A172 (cell line): ENCODE measurements at regions not wholly inside any gene's neighbourhood (a gene's known extent, or its start where the extent isn't known, plus 50 kb on each side); places are given as distances from the start of the nearest gene placed in this dataset.

ENCODE experiments used
- DNase-seq: peaks from one replicate; pipeline ENCODE4 v3.0.0-alpha.2; 2015; ENCODE audit warnings: low spot score

GRCh38 chr12:125271892-125272291 is 206.7 kb downstream of the AACS start:
- DNase-seq = no peak

GRCh38 chr12:125272383-125272933 is 207.2 kb downstream of the AACS start:
- no peak for DNase-seq

GRCh38 chr12:125276567-125276966 is 211.3 kb downstream of the AACS start:
- DNase-seq = no peak

GRCh38 chr12:125280482-125281377 is 215.5 kb downstream of the AACS start:
- no peak for DNase-seq

DNA sequence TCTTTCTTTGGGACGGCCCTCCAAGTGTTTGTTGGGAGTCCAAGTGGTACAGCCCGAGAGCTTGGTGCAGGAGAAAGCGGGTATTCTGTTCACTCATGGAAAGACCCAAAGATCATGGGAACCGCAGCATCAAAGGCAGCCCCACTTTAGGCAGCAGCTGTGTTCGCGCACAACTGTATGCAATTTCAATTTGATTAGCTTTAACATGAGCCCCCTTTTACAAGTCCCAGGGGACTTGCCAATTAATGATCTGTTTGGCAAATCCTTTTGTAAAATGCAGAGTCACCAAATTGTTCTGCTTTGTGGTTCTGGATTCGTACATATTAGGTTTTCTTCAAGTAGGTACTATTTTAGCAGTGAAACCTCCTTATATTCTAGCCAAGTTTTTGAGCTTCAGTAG is 217.7 kb downstream of the AACS start:
- no peak for DNase-seq

GRCh38 chr12:125283521-125283920 is 218.3 kb downstream of the AACS start:
- no peak for DNase-seq

DNA sequence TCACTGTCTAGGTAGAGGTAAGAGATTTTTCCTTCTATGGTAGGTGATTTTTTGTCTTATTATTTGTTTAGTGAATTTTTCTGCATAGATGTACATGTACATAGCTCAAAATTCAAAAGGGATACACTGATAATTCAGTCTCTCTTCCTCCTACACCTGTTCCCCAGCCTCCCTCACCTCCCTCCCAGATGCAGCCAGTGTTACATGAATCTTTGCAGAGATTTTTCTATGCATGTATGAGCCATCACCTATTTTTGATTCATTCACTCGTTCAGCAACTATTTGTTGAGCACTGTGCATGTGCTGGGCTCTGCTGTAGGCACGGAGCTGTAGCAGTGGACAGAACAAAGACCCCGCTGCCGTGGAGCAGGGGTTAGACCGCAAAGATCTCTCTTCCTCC is 218.9 kb downstream of the AACS start:
- no peak for DNase-seq

DNA sequence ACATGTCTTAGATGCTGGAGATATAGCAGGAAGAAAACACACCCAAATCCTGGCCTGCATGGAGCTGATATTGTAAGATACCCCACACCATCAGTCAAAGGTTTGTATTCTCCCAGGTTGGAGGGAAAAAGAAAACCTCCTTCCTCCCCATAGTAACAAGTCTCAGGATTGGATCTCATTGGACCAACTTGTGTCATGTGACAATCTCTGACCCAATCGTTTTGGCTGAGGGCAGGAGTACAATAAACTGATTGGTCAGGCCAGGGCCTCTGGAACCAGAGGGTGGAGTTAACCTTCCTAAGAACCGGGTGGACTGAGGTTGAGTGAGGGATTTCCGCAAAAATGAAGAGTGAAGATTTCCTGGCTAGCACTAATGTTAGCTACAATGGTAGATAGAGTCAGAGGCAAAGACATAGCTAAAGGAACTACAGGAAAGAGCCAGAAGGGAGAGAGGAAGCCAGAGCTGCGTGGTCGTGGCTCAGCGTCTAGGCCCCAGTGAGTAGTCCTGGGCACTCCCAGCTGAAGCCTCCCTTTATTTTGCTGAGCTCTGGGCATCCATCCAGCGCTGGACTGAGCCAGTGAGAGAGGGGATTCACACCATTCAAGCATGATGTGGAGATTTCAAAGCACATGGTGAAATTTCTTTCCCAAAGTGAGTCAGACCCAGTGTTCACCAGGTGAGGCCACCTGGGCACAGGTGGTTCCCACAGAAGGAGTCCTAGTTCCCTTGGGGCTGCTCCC is 219.9 kb downstream of the AACS start:
- no peak for DNase-seq

- DNase-seq = no peak
Measured at GRCh38 chr12:125286005-125286727, 220.9 kb downstream of the AACS start.

- no peak for DNase-seq
Measured at GRCh38 chr12:125287155-125287847, 222.1 kb downstream of the AACS start.

GRCh38 chr12:125288931-125289928 is 224.0 kb downstream of the AACS start:
- no peak for DNase-seq

GRCh38 chr12:125289970-125290369 is 224.7 kb downstream of the AACS start:
- DNase-seq = no peak

DNA sequence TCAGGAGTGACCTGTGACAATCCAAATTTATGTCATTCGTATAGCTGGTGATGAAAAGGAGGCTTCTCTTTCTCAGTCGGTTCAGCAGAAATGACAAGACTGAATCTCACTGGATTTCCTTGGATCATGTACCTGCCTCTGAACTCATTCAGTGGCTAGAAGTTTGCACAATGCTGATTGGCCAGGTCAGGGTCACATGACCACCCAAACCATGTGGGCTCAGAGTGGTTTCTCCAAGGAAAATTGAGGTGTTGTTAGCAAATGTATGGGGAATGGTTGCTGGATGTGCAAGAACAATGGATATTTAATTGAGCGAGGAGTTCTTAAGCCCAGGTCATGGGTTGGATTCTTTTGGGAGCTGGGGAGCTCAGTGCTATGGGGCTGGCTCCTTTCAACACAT is 227.5 kb downstream of the AACS start:
- DNase-seq = no peak

DNA sequence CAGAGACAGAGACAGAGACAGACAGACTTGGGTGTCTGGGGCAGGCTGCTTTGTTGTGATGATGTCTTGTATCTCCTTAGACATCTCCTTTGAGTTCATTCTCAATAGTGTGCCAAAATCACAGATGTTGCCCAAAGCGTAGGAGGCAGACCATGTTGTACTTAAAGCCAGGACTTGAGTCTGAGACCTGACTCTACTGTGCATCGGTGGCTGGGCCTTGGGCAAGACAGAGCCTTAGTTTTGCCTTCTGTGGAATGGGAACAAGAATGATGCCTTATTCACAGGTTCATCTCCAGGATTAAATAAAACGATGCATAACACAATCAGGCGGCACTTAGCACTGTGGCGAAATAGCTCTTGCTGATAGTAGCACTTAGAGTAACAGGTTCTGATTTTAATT is 230.3 kb downstream of the AACS start:
- no peak for DNase-seq

DNA sequence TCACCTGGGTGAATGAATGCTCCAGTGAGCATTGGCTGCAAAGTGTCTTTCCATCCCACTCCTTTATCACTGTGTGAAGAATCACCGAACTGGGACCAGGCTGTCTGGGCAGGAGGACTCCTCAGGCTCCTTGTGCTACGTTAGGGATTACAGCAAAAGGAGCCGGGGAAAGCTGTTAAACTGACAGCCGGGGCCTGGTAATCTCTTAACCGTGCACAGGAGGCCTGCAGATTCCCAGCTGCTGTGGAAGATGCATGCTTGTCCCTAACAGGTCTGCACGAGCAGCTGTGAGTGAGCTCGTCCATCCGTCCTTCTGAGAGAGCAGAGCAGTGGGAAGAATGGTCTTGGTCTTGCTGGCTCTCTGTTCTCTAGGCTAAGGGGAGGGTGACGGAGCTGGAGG is 231.5 kb downstream of the AACS start:
- DNase-seq = no peak

DNA sequence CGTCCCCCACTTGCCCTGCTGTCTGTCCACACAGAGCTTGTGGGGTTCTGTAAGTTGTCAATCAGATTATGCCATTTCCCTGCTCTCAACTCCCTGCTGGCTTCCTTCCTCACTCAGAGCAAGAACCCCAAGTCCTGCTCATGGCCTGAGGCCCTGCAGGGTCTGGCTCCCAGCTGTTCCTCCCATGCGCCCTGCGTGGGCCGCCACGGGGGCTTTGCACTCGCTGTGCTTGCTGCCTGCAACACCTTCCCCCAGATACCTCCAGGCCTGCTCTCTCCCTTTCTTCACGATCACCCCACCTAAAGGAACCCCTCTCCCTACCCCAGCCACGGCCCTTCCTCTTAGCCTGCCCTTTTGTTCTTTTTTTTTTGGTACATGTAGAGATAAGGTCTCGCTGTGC is 234.6 kb downstream of the AACS start:
- no peak for DNase-seq

DNA sequence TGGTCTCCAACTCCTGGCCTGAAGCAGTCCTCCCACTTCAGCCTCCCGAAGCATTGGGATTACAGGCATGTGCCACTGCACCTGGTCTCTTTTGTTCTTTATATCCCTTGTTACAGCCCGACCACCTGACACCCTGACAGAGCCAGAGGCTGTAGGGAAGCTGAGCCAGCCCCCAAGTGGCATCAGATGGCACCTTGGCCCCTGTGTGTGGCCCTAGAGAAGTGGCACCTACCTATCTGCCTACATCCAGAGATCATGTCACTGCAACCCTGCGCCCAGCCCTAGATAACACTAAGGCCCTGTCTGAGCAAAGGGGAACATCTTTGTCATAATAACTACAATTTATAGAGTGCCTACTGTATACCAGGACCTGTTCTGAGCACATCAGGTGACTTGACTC is 235.0 kb downstream of the AACS start:
- no peak for DNase-seq

- no peak for DNase-seq
Measured at GRCh38 chr12:125303337-125303736, 238.1 kb downstream of the AACS start.

DNA sequence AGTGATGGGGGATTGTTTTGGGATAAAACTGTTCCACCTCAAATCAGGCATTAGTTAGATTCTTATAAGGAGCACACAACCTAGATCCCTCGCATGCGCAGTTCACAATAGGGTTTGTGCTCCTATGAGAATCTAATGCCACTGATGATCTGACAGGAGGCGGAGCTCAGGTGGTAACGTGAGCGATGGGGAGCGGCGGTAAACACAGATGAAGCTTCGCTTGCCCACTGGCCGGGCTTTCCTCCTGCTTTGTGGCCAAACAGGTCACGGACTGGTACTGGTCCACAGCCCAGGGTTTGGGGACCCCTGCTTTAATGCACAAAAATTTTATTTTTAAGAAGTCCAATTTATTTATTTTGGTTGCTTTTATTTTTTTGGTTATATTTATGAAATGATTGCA is 238.8 kb downstream of the AACS start:
- DNase-seq = no peak

GRCh38 chr12:125305231-125305630 is 240.0 kb downstream of the AACS start:
- DNase-seq = no peak
